HepG2 (cell line): ENCODE measurements at regions not wholly inside any gene's neighbourhood (a gene's known extent, or its start where the extent isn't known, plus 50 kb on each side); places are given as distances from the start of the nearest gene placed in this dataset.

Experiments
- ATAC-seq: fragments of 200-7000 bp; cut with Tn5 transposase; 3 replicates; pipeline ENCODE4 v1.9.1; 2020; ENCODE audit warnings: mild to moderate bottlenecking, moderate library complexity
- BruUV-seq: library from RNA; stranded (reverse); fragments of 400-500 nt; replicated peaks from 2 replicates; lab custom pipeline; 2021; lab: Mats Ljungman, UMichigan
- CTCF ChIA-PET: fragments of 300-600 bp; formaldehyde crosslinking; extraction: SDS; loops from one replicate; lab custom pipeline; 2021; ENCODE audit warnings: low total read pairs, inconsistent platforms, low intra/inter-chr PET ratio; lab: Yijun Ruan, JAX
- POLR2A ChIA-PET: fragments of 350-600 bp; sonication (Branson Sonifier 250); formaldehyde crosslinking; loops from one replicate; lab custom pipeline; 2020; ENCODE audit warnings: antibody characterized with exemption, inconsistent platforms; lab: Yijun Ruan, JAX
- DNase-seq: peaks from one replicate; pipeline ENCODE4 v3.0.0-alpha.2; 2015; ENCODE audit warnings: low spot score
- FAIRE-seq: peaks from 3 replicates; lab custom pipeline; 2011; peaks lifted over from hg19 to GRCh38; lab: Jason Lieb, UNC
- H2AFZ ChIP-seq: one replicate; pipeline ENCODE4 v1.6.1; 2011; ENCODE audit warnings: low read length, inconsistent platforms
- H3K27ac ChIP-seq: fragments of 300-600 bp; 3 replicates; pipeline ENCODE4 v1.8.0; 2011; ENCODE audit warnings: mixed run types, mild to moderate bottlenecking, mixed read lengths, low read length, inconsistent platforms; ENCODE audit not compliant: insufficient read depth; ENCODE audit errors: extremely low read length
- H3K27me3 ChIP-seq, 2 experiments: fragments of 200-600 bp in 1 of 2; 2 replicates in 1 of 2; 3 replicates in 1 of 2; pipeline versions ENCODE4 v1.6.0 to v1.8.0; 2011; ENCODE audit warnings: low read length in 2 of 2, mild to moderate bottlenecking in 2 of 2, moderate library complexity in 2 of 2, inconsistent platforms in 1 of 2; ENCODE audit not compliant: insufficient read depth in 2 of 2, control insufficient read depth in 1 of 2
- H3K36me3 ChIP-seq, 2 experiments: fragments of 200-600 bp in 1 of 2; replicated peaks in 1 of 2; 2 replicates in 1 of 2; 3 replicates in 1 of 2; pipeline versions ENCODE4 v1.5.1 to v1.8.0; 2011; ENCODE audit warnings: low read length in 2 of 2, inconsistent platforms in 1 of 2; ENCODE audit not compliant: insufficient read depth in 2 of 2, control insufficient read depth in 1 of 2
- H3K4me1 ChIP-seq: 2 replicates; pipeline ENCODE4 v1.5.1; 2012; ENCODE audit warnings: low read length, inconsistent platforms; ENCODE audit not compliant: insufficient read depth
- H3K4me2 ChIP-seq: 2 replicates; pipeline ENCODE4 v1.6.0; 2011; ENCODE audit warnings: low read depth, low read length, inconsistent platforms
- H3K4me3 ChIP-seq, 3 experiments: fragments of 200-600 bp in 1 of 3; sonication (generic), shearing (Covaris generic) in 1 of 3; replicated peaks in 1 of 3; 2 replicates each; pipeline ENCODE4 v1.5.1; 2011 to 2016; ENCODE audit warnings: low read length in 3 of 3, inconsistent platforms in 2 of 3, low read depth in 2 of 3, mild to moderate bottlenecking in 2 of 3, control low read depth in 1 of 3, mixed read lengths in 1 of 3; ENCODE audit not compliant: insufficient read depth in 1 of 3
- H3K79me2 ChIP-seq: one replicate; pipeline ENCODE4 v1.6.1; 2011; ENCODE audit warnings: low read length, inconsistent platforms; ENCODE audit not compliant: insufficient read depth
- H3K9ac ChIP-seq: 2 replicates; pipeline ENCODE4 v1.6.0; 2011; ENCODE audit warnings: mild to moderate bottlenecking, low read depth, low read length, inconsistent platforms; ENCODE audit not compliant: insufficient read depth
- H3K9me3 ChIP-seq: 2 replicates; pipeline ENCODE4 v1.5.1; 2012; ENCODE audit warnings: mild to moderate bottlenecking, low read length
- H4K20me1 ChIP-seq: 2 replicates; pipeline ENCODE4 v1.6.0; 2011; ENCODE audit warnings: inconsistent platforms, mild to moderate bottlenecking, low read length, moderate library complexity; ENCODE audit not compliant: insufficient read depth
- CEBPG ChIP-seq: IDR thresholded peaks from 2 replicates; pipeline ENCODE4 v1.6.1; 2016
- CTCF ChIP-seq: sonication (generic); formaldehyde crosslinking; IDR thresholded peaks from 2 replicates; pipeline ENCODE4 v1.5.0; 2020; ENCODE audit warnings: mild to moderate bottlenecking, missing genetic modification reagents, moderate library complexity
- ESRRA ChIP-seq: sonication (generic); formaldehyde crosslinking; IDR thresholded peaks from 2 replicates; pipeline ENCODE4 v1.5.1; 2020; ENCODE audit warnings: mild to moderate bottlenecking, low read depth, missing genetic modification reagents
- ETV6 ChIP-seq: sonication (generic); formaldehyde crosslinking; conservative IDR thresholded peaks from 2 replicates; pipeline ENCODE4 v1.4.0; 2020; ENCODE audit warnings: missing genetic modification reagents
- GATAD2A ChIP-seq: IDR thresholded peaks from 2 replicates; pipeline ENCODE4 v1.6.1; 2016
- MED13 ChIP-seq: sonication (generic); formaldehyde crosslinking; IDR thresholded peaks from 2 replicates; pipeline ENCODE4 v1.5.0; 2020; ENCODE audit warnings: missing genetic modification reagents
- PCBP1 ChIP-seq: fragments of 200-400 bp; formaldehyde crosslinking; IDR thresholded peaks from 2 replicates; pipeline ENCODE4 v1.6.1; 2017; ENCODE audit warnings: mild to moderate bottlenecking, low read depth, low read length, borderline replicate concordance
- SCMH1 ChIP-seq: sonication (generic); formaldehyde crosslinking; IDR thresholded peaks from 2 replicates; pipeline ENCODE4 v1.9.0; 2021; ENCODE audit warnings: missing genetic modification reagents, mild to moderate bottlenecking, borderline replicate concordance
- TBX3 ChIP-seq: fragments of 450-650 bp; IDR thresholded peaks from 2 replicates; pipeline ENCODE4 v1.6.1; 2017; ENCODE audit warnings: antibody characterized with exemption, mild to moderate bottlenecking, inconsistent platforms, borderline replicate concordance
- TIGD3 ChIP-seq: sonication (generic); formaldehyde crosslinking; IDR thresholded peaks from 2 replicates; pipeline ENCODE4 v1.5.1; 2020; ENCODE audit warnings: mild to moderate bottlenecking, missing genetic modification reagents, borderline replicate concordance
- TMF1 ChIP-seq: sonication (generic); formaldehyde crosslinking; IDR thresholded peaks from 2 replicates; pipeline ENCODE4 v1.8.1; 2022; ENCODE audit warnings: low read depth, missing genetic modification reagents
- ZKSCAN1 ChIP-seq: fragments of 150-350 bp; IDR thresholded peaks from 2 replicates; pipeline ENCODE4 v1.6.1; 2014; ENCODE audit warnings: low read length
- ZNF598 ChIP-seq: sonication (generic); formaldehyde crosslinking; IDR thresholded peaks from 2 replicates; pipeline ENCODE4 v1.5.1; 2020; ENCODE audit warnings: mild to moderate bottlenecking, missing genetic modification reagents, borderline replicate concordance
- WGBS: methylation state at CpG from one replicate; pipeline ENCODE4 v1.1.6; 2017; ENCODE audit warnings: low lambda C conversion rate; 5-methylcytosine and 5-hydroxymethylcytosine counted together
- in situ Hi-C: cut with HindIII; loops from 2 replicates; pipeline ENCODE4 v1.10.0; 2017; ENCODE audit warnings: low pct_unique_long_range_greater_than_20kb; ENCODE audit not compliant: extremely low pct_ligation_motif_present
- intact Hi-C: fragments of 100-400 bp; cut with micrococcal nuclease; formaldehyde crosslinking; loops from one replicate; pipeline ENCODE4 v1.10.0; 2022; ENCODE audit not compliant: unreplicated experiment
- TF ChIP-seq, protein P1 (sequence below): sonication (generic); formaldehyde crosslinking; IDR thresholded peaks from 2 replicates; pipeline ENCODE4 v1.5.0; 2020; ENCODE audit warnings: missing genetic modification reagents
- TF ChIP-seq, protein P2 (sequence below): sonication (generic); formaldehyde crosslinking; IDR thresholded peaks from 2 replicates; pipeline ENCODE4 v1.5.1; 2020; ENCODE audit warnings: missing genetic modification reagents, mild to moderate bottlenecking, borderline replicate concordance
- TF ChIP-seq, protein P3 (sequence below): sonication (generic); formaldehyde crosslinking; IDR thresholded peaks from 2 replicates; pipeline ENCODE4 v1.4.0; 2020; ENCODE audit warnings: mild to moderate bottlenecking, missing genetic modification reagents

DNA sequence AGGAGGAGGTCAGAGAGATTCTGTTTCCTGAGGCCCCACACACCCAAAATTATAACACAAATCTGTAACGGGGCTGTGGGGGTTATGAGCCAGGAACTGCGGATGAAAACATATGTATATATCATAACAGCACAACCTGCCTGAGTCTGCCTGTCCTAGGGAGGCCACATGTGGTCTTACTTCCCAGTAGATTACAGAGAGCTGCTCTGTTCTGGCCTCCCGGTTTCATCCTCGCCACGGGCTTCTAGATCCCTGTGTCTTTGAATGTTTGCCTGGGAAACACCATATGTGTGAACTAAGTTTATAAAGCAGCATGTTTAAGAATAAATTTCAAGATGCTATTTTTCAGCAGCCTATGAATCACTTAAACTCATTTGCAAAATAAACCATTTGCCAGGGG lies 124.0 kb downstream of the TMEM200C start:
- H3K9ac ChIP-seq: no peak overlapping the region
- no peaks in the 10 kb centered on the region for H3K9me3 ChIP-seq
- H3K4me2 ChIP-seq: no peak overlapping the region
- H3K27me3 ChIP-seq: peaks cover 0 to 16% of the 10 kb centered on the region in 2 experiments; a peak in 2 of 5 replicates
- DNase-seq: no peak
- no peaks in the 10 kb centered on the region for H4K20me1 ChIP-seq
- intact Hi-C loops: no loop called here
- FAIRE-seq: no peak
- no TSS peak for BruUV-seq
- H3K4me1 ChIP-seq: no peaks in the 10 kb centered on the region
- H3K36me3 ChIP-seq: no peaks in the 10 kb centered on the region
- CTCF ChIA-PET: no interaction called here
- POLR2A ChIA-PET: no interaction called here
- no peak overlapping the region for H3K27ac ChIP-seq
- WGBS: 16% methylated on average over 5 of the region's 5 CpGs
- H3K4me3 ChIP-seq: no peak overlapping the region
- in situ Hi-C loops: no loop called here
- H2AFZ ChIP-seq: no peak overlapping the region
- no peaks in the 10 kb centered on the region for H3K79me2 ChIP-seq
- ATAC-seq: no peak
- TF ChIP-seq MED13 (CRISPR knock-in tag): no peak
- TF ChIP-seq TMF1 (CRISPR knock-in tag): no peak
- TF ChIP-seq TBX3: no peak
- TF ChIP-seq ESRRA (CRISPR knock-in tag): no peak
- TF ChIP-seq, protein P1, sequence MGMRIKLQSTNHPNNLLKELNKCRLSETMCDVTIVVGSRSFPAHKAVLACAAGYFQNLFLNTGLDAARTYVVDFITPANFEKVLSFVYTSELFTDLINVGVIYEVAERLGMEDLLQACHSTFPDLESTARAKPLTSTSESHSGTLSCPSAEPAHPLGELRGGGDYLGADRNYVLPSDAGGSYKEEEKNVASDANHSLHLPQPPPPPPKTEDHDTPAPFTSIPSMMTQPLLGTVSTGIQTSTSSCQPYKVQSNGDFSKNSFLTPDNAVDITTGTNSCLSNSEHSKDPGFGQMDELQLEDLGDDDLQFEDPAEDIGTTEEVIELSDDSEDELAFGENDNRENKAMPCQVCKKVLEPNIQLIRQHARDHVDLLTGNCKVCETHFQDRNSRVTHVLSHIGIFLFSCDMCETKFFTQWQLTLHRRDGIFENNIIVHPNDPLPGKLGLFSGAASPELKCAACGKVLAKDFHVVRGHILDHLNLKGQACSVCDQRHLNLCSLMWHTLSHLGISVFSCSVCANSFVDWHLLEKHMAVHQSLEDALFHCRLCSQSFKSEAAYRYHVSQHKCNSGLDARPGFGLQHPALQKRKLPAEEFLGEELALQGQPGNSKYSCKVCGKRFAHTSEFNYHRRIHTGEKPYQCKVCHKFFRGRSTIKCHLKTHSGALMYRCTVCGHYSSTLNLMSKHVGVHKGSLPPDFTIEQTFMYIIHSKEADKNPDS (CRISPR knock-in tag): no peak
- TF ChIP-seq ZNF598 (CRISPR knock-in tag): no peak
- TF ChIP-seq, protein P2, sequence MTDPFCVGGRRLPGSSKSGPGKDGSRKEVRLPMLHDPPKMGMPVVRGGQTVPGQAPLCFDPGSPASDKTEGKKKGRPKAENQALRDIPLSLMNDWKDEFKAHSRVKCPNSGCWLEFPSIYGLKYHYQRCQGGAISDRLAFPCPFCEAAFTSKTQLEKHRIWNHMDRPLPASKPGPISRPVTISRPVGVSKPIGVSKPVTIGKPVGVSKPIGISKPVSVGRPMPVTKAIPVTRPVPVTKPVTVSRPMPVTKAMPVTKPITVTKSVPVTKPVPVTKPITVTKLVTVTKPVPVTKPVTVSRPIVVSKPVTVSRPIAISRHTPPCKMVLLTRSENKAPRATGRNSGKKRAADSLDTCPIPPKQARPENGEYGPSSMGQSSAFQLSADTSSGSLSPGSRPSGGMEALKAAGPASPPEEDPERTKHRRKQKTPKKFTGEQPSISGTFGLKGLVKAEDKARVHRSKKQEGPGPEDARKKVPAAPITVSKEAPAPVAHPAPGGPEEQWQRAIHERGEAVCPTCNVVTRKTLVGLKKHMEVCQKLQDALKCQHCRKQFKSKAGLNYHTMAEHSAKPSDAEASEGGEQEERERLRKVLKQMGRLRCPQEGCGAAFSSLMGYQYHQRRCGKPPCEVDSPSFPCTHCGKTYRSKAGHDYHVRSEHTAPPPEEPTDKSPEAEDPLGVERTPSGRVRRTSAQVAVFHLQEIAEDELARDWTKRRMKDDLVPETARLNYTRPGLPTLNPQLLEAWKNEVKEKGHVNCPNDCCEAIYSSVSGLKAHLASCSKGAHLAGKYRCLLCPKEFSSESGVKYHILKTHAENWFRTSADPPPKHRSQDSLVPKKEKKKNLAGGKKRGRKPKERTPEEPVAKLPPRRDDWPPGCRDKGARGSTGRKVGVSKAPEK: no peak
- TF ChIP-seq, protein P3, sequence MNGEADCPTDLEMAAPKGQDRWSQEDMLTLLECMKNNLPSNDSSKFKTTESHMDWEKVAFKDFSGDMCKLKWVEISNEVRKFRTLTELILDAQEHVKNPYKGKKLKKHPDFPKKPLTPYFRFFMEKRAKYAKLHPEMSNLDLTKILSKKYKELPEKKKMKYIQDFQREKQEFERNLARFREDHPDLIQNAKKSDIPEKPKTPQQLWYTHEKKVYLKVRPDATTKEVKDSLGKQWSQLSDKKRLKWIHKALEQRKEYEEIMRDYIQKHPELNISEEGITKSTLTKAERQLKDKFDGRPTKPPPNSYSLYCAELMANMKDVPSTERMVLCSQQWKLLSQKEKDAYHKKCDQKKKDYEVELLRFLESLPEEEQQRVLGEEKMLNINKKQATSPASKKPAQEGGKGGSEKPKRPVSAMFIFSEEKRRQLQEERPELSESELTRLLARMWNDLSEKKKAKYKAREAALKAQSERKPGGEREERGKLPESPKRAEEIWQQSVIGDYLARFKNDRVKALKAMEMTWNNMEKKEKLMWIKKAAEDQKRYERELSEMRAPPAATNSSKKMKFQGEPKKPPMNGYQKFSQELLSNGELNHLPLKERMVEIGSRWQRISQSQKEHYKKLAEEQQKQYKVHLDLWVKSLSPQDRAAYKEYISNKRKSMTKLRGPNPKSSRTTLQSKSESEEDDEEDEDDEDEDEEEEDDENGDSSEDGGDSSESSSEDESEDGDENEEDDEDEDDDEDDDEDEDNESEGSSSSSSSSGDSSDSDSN (CRISPR knock-in tag): no peak
- TF ChIP-seq TIGD3: no peak
- no peak for TF ChIP-seq GATAD2A (CRISPR knock-in tag)
- no peak for TF ChIP-seq CEBPG (CRISPR knock-in tag)
- TF ChIP-seq ZKSCAN1: no peak
- no peak for TF ChIP-seq ETV6 (CRISPR knock-in tag)
- TF ChIP-seq SCMH1: no peak
- no peak for TF ChIP-seq CTCF (CRISPR knock-in tag)
- TF ChIP-seq PCBP1: no peak
